ENCODE measurements at regions not wholly inside any gene's neighbourhood (a gene's known extent, or its start where the extent isn't known, plus 50 kb on each side); places are given as distances from the start of the nearest gene placed in this dataset.
"Not testable (repeated sequence)": the region's sequence is repeated elsewhere in the genome, so short reads cannot be mapped to it uniquely, and the experiment has no call there.

GRCh38 chr7:63555226-63555994 lies 443.2 kb upstream of the ZNF722 start:
- not testable (repeated sequence) for H3K4me2 ChIP-seq (ENCODE audit: insufficient read depth, low read length)

GRCh38 chr7:63556223-63556622 lies 442.4 kb upstream of the ZNF722 start:
- not testable (repeated sequence) for H3K4me2 ChIP-seq (ENCODE audit: insufficient read depth, low read length); H3K36me3 ChIP-seq (ENCODE audit: insufficient read depth, low read length); ATAC-seq (ENCODE audit: insufficient read depth, low read depth)

More at GRCh38 chr7:63555226-63555994, 443.2 kb upstream of the ZNF722 start:
- not testable (repeated sequence) for H3K9ac ChIP-seq (ENCODE audit: low read depth, low read length); H3K36me3 ChIP-seq (ENCODE audit: insufficient read depth, low read length); DNase-seq; H3K4me1 ChIP-seq (ENCODE audit: insufficient read depth, low read length); H4K20me1 ChIP-seq (ENCODE audit: insufficient read depth, low read length); H3K27ac ChIP-seq (ENCODE audit: low read length); H2AFZ ChIP-seq (ENCODE audit: low read depth, low read length); H3K4me3 ChIP-seq (ENCODE audit: low read depth in 1 of 2, low read length in 2 of 2); H3K27me3 ChIP-seq (ENCODE audit: insufficient read depth, low read length, poor library complexity); ATAC-seq (ENCODE audit: insufficient read depth, low read depth); H3K9me3 ChIP-seq (ENCODE audit: insufficient read depth, low read length, severe bottlenecking); H3K79me2 ChIP-seq (ENCODE audit: insufficient read depth, low read length)

GRCh38 chr7:63559016-63559415 lies 439.6 kb upstream of the ZNF722 start:
- not testable (repeated sequence) for H2AFZ ChIP-seq (ENCODE audit: low read depth, low read length); H3K9ac ChIP-seq (ENCODE audit: low read depth, low read length); H3K27me3 ChIP-seq (ENCODE audit: insufficient read depth, low read length, poor library complexity); H3K4me3 ChIP-seq (ENCODE audit: low read depth in 1 of 2, low read length in 2 of 2); H3K79me2 ChIP-seq (ENCODE audit: insufficient read depth, low read length); ATAC-seq (ENCODE audit: insufficient read depth, low read depth); H4K20me1 ChIP-seq (ENCODE audit: insufficient read depth, low read length); H3K36me3 ChIP-seq (ENCODE audit: insufficient read depth, low read length); H3K4me1 ChIP-seq (ENCODE audit: insufficient read depth, low read length); H3K27ac ChIP-seq (ENCODE audit: low read length); DNase-seq; H3K4me2 ChIP-seq (ENCODE audit: insufficient read depth, low read length); H3K9me3 ChIP-seq (ENCODE audit: insufficient read depth, low read length, severe bottlenecking)

More at GRCh38 chr7:63556223-63556622, 442.4 kb upstream of the ZNF722 start:
- not testable (repeated sequence) for H3K4me1 ChIP-seq (ENCODE audit: insufficient read depth, low read length); H2AFZ ChIP-seq (ENCODE audit: low read depth, low read length); H4K20me1 ChIP-seq (ENCODE audit: insufficient read depth, low read length); H3K4me3 ChIP-seq (ENCODE audit: low read depth in 1 of 2, low read length in 2 of 2); H3K79me2 ChIP-seq (ENCODE audit: insufficient read depth, low read length); H3K27ac ChIP-seq (ENCODE audit: low read length); DNase-seq; H3K27me3 ChIP-seq (ENCODE audit: insufficient read depth, low read length, poor library complexity); H3K9me3 ChIP-seq (ENCODE audit: insufficient read depth, low read length, severe bottlenecking); H3K9ac ChIP-seq (ENCODE audit: low read depth, low read length)

- not testable (repeated sequence) for H3K36me3 ChIP-seq (ENCODE audit: insufficient read depth, low read length); H3K4me1 ChIP-seq (ENCODE audit: insufficient read depth, low read length); H4K20me1 ChIP-seq (ENCODE audit: insufficient read depth, low read length); DNase-seq; H3K9me3 ChIP-seq (ENCODE audit: insufficient read depth, low read length, severe bottlenecking); H3K27me3 ChIP-seq (ENCODE audit: insufficient read depth, low read length, poor library complexity); H3K27ac ChIP-seq (ENCODE audit: low read length); ATAC-seq (ENCODE audit: insufficient read depth, low read depth); H3K4me2 ChIP-seq (ENCODE audit: insufficient read depth, low read length); H3K4me3 ChIP-seq (ENCODE audit: low read depth in 1 of 2, low read length in 2 of 2); H3K9ac ChIP-seq (ENCODE audit: low read depth, low read length); H3K79me2 ChIP-seq (ENCODE audit: insufficient read depth, low read length); H2AFZ ChIP-seq (ENCODE audit: low read depth, low read length)
Observed at GRCh38 chr7:63559826-63560465, 438.7 kb upstream of the ZNF722 start.

- not testable (repeated sequence) for H3K27ac ChIP-seq (ENCODE audit: low read length); H3K9me3 ChIP-seq (ENCODE audit: insufficient read depth, low read length, severe bottlenecking); DNase-seq; ATAC-seq (ENCODE audit: insufficient read depth, low read depth); H3K36me3 ChIP-seq (ENCODE audit: insufficient read depth, low read length); H3K4me3 ChIP-seq (ENCODE audit: low read depth in 1 of 2, low read length in 2 of 2); H3K9ac ChIP-seq (ENCODE audit: low read depth, low read length); H3K4me2 ChIP-seq (ENCODE audit: insufficient read depth, low read length); H3K79me2 ChIP-seq (ENCODE audit: insufficient read depth, low read length); H2AFZ ChIP-seq (ENCODE audit: low read depth, low read length); H3K27me3 ChIP-seq (ENCODE audit: insufficient read depth, low read length, poor library complexity); H4K20me1 ChIP-seq (ENCODE audit: insufficient read depth, low read length); H3K4me1 ChIP-seq (ENCODE audit: insufficient read depth, low read length)
Observed at GRCh38 chr7:63561911-63562310, 436.7 kb upstream of the ZNF722 start.

GRCh38 chr7:63562364-63563060 lies 436.1 kb upstream of the ZNF722 start:
- not testable (repeated sequence) for H3K9me3 ChIP-seq (ENCODE audit: insufficient read depth, low read length, severe bottlenecking); H3K27me3 ChIP-seq (ENCODE audit: insufficient read depth, low read length, poor library complexity); H3K79me2 ChIP-seq (ENCODE audit: insufficient read depth, low read length); H3K4me1 ChIP-seq (ENCODE audit: insufficient read depth, low read length); H4K20me1 ChIP-seq (ENCODE audit: insufficient read depth, low read length); DNase-seq; H2AFZ ChIP-seq (ENCODE audit: low read depth, low read length); H3K4me3 ChIP-seq (ENCODE audit: low read depth in 1 of 2, low read length in 2 of 2); ATAC-seq (ENCODE audit: insufficient read depth, low read depth); H3K4me2 ChIP-seq (ENCODE audit: insufficient read depth, low read length); H3K27ac ChIP-seq (ENCODE audit: low read length); H3K36me3 ChIP-seq (ENCODE audit: insufficient read depth, low read length); H3K9ac ChIP-seq (ENCODE audit: low read depth, low read length)

GRCh38 chr7:63563151-63563940 lies 435.3 kb upstream of the ZNF722 start:
- not testable (repeated sequence) for H3K9me3 ChIP-seq (ENCODE audit: insufficient read depth, low read length, severe bottlenecking); DNase-seq; H3K4me3 ChIP-seq (ENCODE audit: low read depth in 1 of 2, low read length in 2 of 2); H3K36me3 ChIP-seq (ENCODE audit: insufficient read depth, low read length); H3K4me2 ChIP-seq (ENCODE audit: insufficient read depth, low read length); H3K9ac ChIP-seq (ENCODE audit: low read depth, low read length); H3K4me1 ChIP-seq (ENCODE audit: insufficient read depth, low read length); ATAC-seq (ENCODE audit: insufficient read depth, low read depth); H2AFZ ChIP-seq (ENCODE audit: low read depth, low read length); H3K79me2 ChIP-seq (ENCODE audit: insufficient read depth, low read length); H3K27ac ChIP-seq (ENCODE audit: low read length); H4K20me1 ChIP-seq (ENCODE audit: insufficient read depth, low read length); H3K27me3 ChIP-seq (ENCODE audit: insufficient read depth, low read length, poor library complexity)

Data from DND-41 (cell line).